ENCODE measurements at regions not wholly inside any gene's neighbourhood (a gene's known extent, or its start where the extent isn't known, plus 50 kb on each side); places are given as distances from the start of the nearest gene placed in this dataset.

GRCh38 chr1:199394856-199395255 is 632.7 kb upstream of the NR5A2 start:
- no peak for TF ChIP-seq CTCF (IDR thresholded peaks at IDR 0.05; ENCODE audit: control extremely low read depth, extremely low read depth, low read depth, missing control alignments)
- POLR2A ChIA-PET: no interaction called here
- no peak for DNase-seq (ENCODE audit: extremely low spot score)
- CTCF ChIA-PET: no interaction called here

DNA sequence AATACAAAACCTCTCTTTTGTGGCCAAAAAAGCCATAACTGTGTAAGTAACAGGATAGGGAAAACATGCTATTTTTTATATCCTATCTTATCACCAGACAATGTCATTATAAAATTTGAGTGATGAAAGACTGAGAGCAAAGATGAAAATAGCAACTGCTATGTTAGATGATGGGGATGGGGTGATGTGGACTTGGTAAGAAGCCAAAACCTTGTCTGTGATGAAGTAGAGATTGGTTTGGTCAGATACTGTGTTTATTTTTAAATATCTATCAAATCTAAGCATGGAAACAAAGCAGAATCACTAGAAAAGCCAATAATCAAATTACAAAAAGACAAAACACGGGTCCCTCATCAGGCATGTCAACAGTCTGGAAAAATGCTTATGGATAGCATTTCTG is 631.1 kb upstream of the NR5A2 start:
- TF ChIP-seq CTCF (IDR thresholded peaks at IDR 0.05; ENCODE audit: control extremely low read depth, extremely low read depth, low read depth, missing control alignments): no peak
- no peak for DNase-seq (ENCODE audit: extremely low spot score)
- CTCF ChIA-PET: interaction anchor here (1.5 kb wide), 1 partner anchor 10 kb away, joined by 4 read pairs; no protein-coding TSS in a partner anchor
- POLR2A ChIA-PET: no interaction called here

DNA sequence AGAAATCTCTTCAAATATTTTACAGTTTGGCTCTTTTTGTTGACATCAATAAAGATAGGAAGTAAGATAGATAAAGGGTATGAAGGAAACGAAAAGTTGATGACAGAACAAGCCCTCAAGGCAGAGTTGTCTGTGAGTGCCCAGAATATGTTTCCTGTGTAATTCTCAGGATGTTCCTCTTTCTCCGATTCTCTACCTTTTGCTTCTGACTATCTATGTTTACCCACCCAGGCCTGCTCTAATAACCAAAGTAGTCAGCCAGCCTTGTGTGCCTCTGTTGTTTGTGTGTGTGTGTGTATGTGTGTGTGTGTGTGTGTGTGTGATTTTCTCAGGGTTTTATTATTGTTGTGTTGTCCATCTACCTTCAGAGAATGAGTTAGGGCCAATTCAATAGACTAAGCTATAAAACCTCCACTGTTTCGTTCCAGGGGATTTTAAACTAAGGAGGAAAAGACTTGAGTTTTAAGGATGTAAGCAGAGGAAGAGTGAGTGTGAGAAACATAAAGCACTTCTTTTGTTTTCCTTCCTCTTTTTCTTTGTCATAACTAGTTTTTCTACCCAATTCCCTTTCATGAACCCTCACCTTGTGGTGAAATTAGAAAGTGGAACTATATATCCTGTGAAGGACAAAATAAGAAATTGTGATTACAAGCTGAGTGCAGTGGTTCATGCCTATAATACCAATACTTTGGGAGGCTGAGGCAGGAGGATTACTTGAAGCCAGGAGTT is 627.4 kb upstream of the NR5A2 start:
- ChIA-PET CTCF (interaction anchor here (2.0 to 2.1 kb wide), 2 partner anchors 9 to 12 kb away, joined by 5 to 7 read pairs; no protein-coding TSS in a partner anchor), POLR2A (interaction anchor here (0.7 kb wide), 2 partner anchors 213 to 591 kb away, joined by 3 to 4 read pairs; no protein-coding TSS in a partner anchor)
- TF ChIP-seq CTCF (IDR thresholded peaks at IDR 0.05; ENCODE audit: control extremely low read depth, extremely low read depth, low read depth, missing control alignments): no peak
- peak; percentile 11 for DNase-seq (ENCODE audit: extremely low spot score)

DNA sequence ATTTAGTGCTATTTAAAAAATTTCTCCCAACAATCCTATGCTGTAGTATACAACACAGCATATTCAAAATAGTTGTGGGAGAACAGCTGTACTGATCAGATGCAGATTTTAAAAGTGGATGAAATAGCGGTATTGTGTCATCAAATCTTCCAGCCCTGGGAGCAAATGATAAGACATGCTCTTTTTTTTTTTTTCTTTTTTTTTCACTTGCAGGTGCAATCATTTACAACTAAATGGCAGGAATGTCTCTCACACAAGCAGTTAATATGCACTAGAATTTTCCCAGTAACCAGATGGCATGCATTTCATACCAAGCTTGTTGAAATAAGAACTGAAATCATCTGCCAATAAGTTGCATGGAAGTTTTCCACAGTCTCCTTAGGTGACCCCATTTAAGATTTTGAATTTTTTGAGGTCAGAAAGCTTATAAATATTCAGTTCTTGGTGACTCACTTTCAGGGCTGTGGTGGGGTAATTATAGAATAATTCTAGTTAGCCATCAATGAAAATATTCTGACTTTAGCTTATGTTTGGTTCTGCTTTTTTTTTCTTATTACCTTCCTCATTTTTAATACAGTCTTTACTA is 623.9 kb upstream of the NR5A2 start:
- POLR2A ChIA-PET: no interaction called here
- no peak for TF ChIP-seq CTCF (IDR thresholded peaks at IDR 0.05; ENCODE audit: control extremely low read depth, extremely low read depth, low read depth, missing control alignments)
- no peak for DNase-seq (ENCODE audit: extremely low spot score)
- CTCF ChIA-PET: no interaction called here

DNA sequence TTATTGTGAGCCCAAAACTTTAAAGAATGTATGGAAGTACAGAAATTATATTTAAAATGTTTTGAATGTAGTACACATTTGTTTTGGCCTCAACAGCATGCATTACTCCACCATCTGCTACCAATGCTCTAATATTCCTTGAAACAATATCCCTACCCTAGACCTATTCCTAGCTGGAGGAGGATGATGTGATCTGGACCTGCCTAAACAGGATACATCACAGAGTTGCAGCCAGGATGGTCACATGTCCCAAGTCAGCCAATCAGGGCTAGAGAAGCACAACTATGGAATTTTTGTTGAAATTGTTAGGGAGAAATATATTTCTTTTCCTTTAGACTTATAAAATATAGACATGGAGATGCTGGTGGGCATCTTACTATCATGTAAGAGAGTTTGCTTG is 623.3 kb upstream of the NR5A2 start:
- no peak for DNase-seq (ENCODE audit: extremely low spot score)
- no peak for TF ChIP-seq CTCF (IDR thresholded peaks at IDR 0.05; ENCODE audit: control extremely low read depth, extremely low read depth, low read depth, missing control alignments)
- CTCF ChIA-PET: no interaction called here
- POLR2A ChIA-PET: no interaction called here

- ChIA-PET POLR2A (no interaction called here), CTCF (interaction anchor here (1.2 to 3.2 kb wide), 2 partner anchors 17 to 18 kb away, joined by 3 to 9 read pairs; no protein-coding TSS in a partner anchor)
- TF ChIP-seq CTCF (IDR thresholded peaks at IDR 0.05; ENCODE audit: control extremely low read depth, extremely low read depth, low read depth, missing control alignments): no peak
- no peak for DNase-seq (ENCODE audit: extremely low spot score)
Measured at GRCh38 chr1:199404976-199405375, 622.5 kb upstream of the NR5A2 start.
